Stimulated activated CD4-positive, alpha-beta T cell treated with anti-CD3 and anti-CD28 coated beads, Interleukin-4, amount 100 ng/mL, for 24 hours (primary cell): ENCODE measurements at regions not wholly inside any gene's neighbourhood (a gene's known extent, or its start where the extent isn't known, plus 50 kb on each side); places are given as distances from the start of the nearest gene placed in this dataset.
"Not testable (repeated sequence)": the region's sequence is repeated elsewhere in the genome, so short reads cannot be mapped to it uniquely, and the experiment has no call there.

Source experiments
- DNase-seq: peaks from one replicate; pipeline ENCODE4 v3.0.0-alpha.2; 2020

- no peak for DNase-seq
These were observed 50.4 kb upstream of the CACUL1 start for GRCh38 chr10:118805146-118805545.

GRCh38 chr10:118807512-118808305 lies 52.9 kb upstream of the CACUL1 start:
- DNase-seq, result no peak

GRCh38 chr10:118808601-118809356 lies 54.0 kb upstream of the CACUL1 start:
- no peak for DNase-seq

- no peak for DNase-seq
These were observed 54.8 kb upstream of the CACUL1 start for GRCh38 chr10:118809357-118810220.

GRCh38 chr10:118810796-118811505 lies 56.2 kb upstream of the CACUL1 start:
- DNase-seq, result no peak

- no peak for DNase-seq
These were observed 57.1 kb upstream of the CACUL1 start for GRCh38 chr10:118811675-118812392.

- DNase-seq, result no peak
These were observed 57.6 kb upstream of the CACUL1 start for GRCh38 chr10:118812393-118812740.

- DNase-seq, result not testable (repeated sequence)
These were observed 58.2 kb upstream of the CACUL1 start for GRCh38 chr10:118813001-118813400.

- DNase-seq, result no peak
These were observed 61.9 kb upstream of the CACUL1 start for GRCh38 chr10:118816471-118817168.

GRCh38 chr10:118817328-118818068 lies 62.7 kb upstream of the CACUL1 start:
- DNase-seq, result no peak

- DNase-seq, result no peak
These were observed 64.0 kb upstream of the CACUL1 start for GRCh38 chr10:118818621-118819221.

GRCh38 chr10:118820326-118821116 lies 65.8 kb upstream of the CACUL1 start:
- no peak for DNase-seq

GRCh38 chr10:118823256-118823907 lies 68.6 kb upstream of the CACUL1 start:
- DNase-seq, result no peak

- DNase-seq, result no peak
These were observed 72.3 kb upstream of the CACUL1 start for GRCh38 chr10:118827053-118827452.

- DNase-seq, result no peak
These were observed 72.8 kb upstream of the CACUL1 start for GRCh38 chr10:118827466-118828155.

- no peak for DNase-seq
These were observed 77.5 kb upstream of the CACUL1 start for GRCh38 chr10:118832241-118832651.

GRCh38 chr10:118834370-118834769 lies 79.6 kb upstream of the CACUL1 start:
- not testable (repeated sequence) for DNase-seq

GRCh38 chr10:118835682-118836326 lies 81.0 kb upstream of the CACUL1 start:
- no peak for DNase-seq
